H9 (cell line): ENCODE measurements at regions not wholly inside any gene's neighbourhood (a gene's known extent, or its start where the extent isn't known, plus 50 kb on each side); places are given as distances from the start of the nearest gene placed in this dataset.

Source experiments
- DNase-seq: peaks from one replicate; pipeline ENCODE4 v3.0.0-alpha.2; 2017
- H2AFZ ChIP-seq: one replicate; pipeline ENCODE4 v1.6.1; 2013; ENCODE audit warnings: mild to moderate bottlenecking, low read length, control low read depth, moderate library complexity
- H2AK5ac ChIP-seq: 2 replicates; pipeline ENCODE4 v1.6.1; 2013; ENCODE audit warnings: low read length, control low read depth, mixed read lengths; ENCODE audit not compliant: insufficient read length
- H2BK120ac ChIP-seq: one replicate; pipeline ENCODE4 v1.6.1; 2013; ENCODE audit warnings: low read depth, mild to moderate bottlenecking, low read length, control low read depth, inconsistent platforms; ENCODE audit not compliant: poor library complexity, severe bottlenecking
- H2BK12ac ChIP-seq: 2 replicates; pipeline ENCODE4 v1.6.1; 2013; ENCODE audit warnings: low read length, control low read depth, mixed read lengths, low read depth; ENCODE audit not compliant: insufficient read length
- H2BK15ac ChIP-seq: 2 replicates; pipeline ENCODE4 v1.6.1; 2013; ENCODE audit warnings: low read depth, low read length, control low read depth
- H2BK20ac ChIP-seq: one replicate; pipeline ENCODE4 v1.6.1; 2013; ENCODE audit warnings: low read depth, mild to moderate bottlenecking, low read length, control low read depth, inconsistent platforms; ENCODE audit not compliant: poor library complexity, severe bottlenecking
- H2BK5ac ChIP-seq: 2 replicates; pipeline ENCODE4 v1.6.1; 2013; ENCODE audit warnings: low read length, control low read depth, mixed read lengths; ENCODE audit not compliant: insufficient read length
- H3K14ac ChIP-seq: 2 replicates; pipeline ENCODE4 v1.6.1; 2013; ENCODE audit warnings: low read length, control low read depth; ENCODE audit not compliant: insufficient read depth
- H3K18ac ChIP-seq: 2 replicates; pipeline ENCODE4 v1.6.1; 2013; ENCODE audit warnings: low read depth, mild to moderate bottlenecking, mixed read lengths, low read length, control low read depth; ENCODE audit not compliant: insufficient read length
- H3K23ac ChIP-seq: 2 replicates; pipeline ENCODE4 v1.6.1; 2013; ENCODE audit warnings: low read length, control low read depth, mixed read lengths, low read depth; ENCODE audit not compliant: insufficient read length
- H3K23me2 ChIP-seq: 2 replicates; pipeline ENCODE4 v1.6.1; 2013; ENCODE audit warnings: low read depth, mild to moderate bottlenecking, mixed read lengths, low read length, control low read depth; ENCODE audit not compliant: insufficient read length, poor library complexity, severe bottlenecking
- H3K27ac ChIP-seq: 2 replicates; pipeline ENCODE4 v1.5.1; 2013; ENCODE audit warnings: low read length, control low read depth, mixed read lengths, low read depth; ENCODE audit not compliant: insufficient read length
- H3K27me3 ChIP-seq: 2 replicates; pipeline ENCODE4 v1.6.1; 2013; ENCODE audit warnings: low read length, control low read depth, inconsistent platforms; ENCODE audit not compliant: insufficient read depth
- H3K4ac ChIP-seq: 2 replicates; pipeline ENCODE4 v1.6.1; 2013; ENCODE audit warnings: low read depth, mild to moderate bottlenecking, control low read depth, inconsistent platforms, low read length, moderate library complexity
- H3K4me1 ChIP-seq: 2 replicates; pipeline ENCODE4 v1.6.1; 2013; ENCODE audit warnings: low read length, control low read depth, inconsistent platforms; ENCODE audit not compliant: insufficient read depth
- H3K4me2 ChIP-seq: 2 replicates; pipeline ENCODE4 v1.6.1; 2013; ENCODE audit warnings: low read length, control low read depth, mixed read lengths; ENCODE audit not compliant: insufficient read length, insufficient read depth
- H3K56ac ChIP-seq: 2 replicates; pipeline ENCODE4 v1.6.1; 2013; ENCODE audit warnings: low read depth, mild to moderate bottlenecking, mixed read lengths, low read length, control low read depth; ENCODE audit not compliant: insufficient read length
- H3K79me1 ChIP-seq: 2 replicates; pipeline ENCODE4 v1.6.1; 2013; ENCODE audit warnings: low read depth, mild to moderate bottlenecking, moderate library complexity, low read length, control low read depth, inconsistent platforms; ENCODE audit not compliant: insufficient read depth, poor library complexity, severe bottlenecking
- H3K79me2 ChIP-seq: 2 replicates; pipeline ENCODE4 v1.6.1; 2013; ENCODE audit warnings: low read length, control low read depth, inconsistent platforms; ENCODE audit not compliant: insufficient read depth
- H3K9ac ChIP-seq: 2 replicates; pipeline ENCODE4 v1.6.1; 2013; ENCODE audit warnings: low read length, control low read depth, mixed read lengths; ENCODE audit not compliant: insufficient read length; ENCODE audit errors: extremely low read depth
- H3K9me3 ChIP-seq: one replicate; pipeline ENCODE4 v1.6.1; 2013; ENCODE audit warnings: low read depth, low read length, inconsistent platforms; ENCODE audit not compliant: control insufficient read depth
- H3T11ph ChIP-seq: one replicate; pipeline ENCODE4 v1.6.1; 2013; ENCODE audit warnings: mild to moderate bottlenecking, low read length, control low read depth, inconsistent platforms
- H4K20me1 ChIP-seq: one replicate; pipeline ENCODE4 v1.6.1; 2013; ENCODE audit not compliant: control insufficient read depth, insufficient read length, insufficient read depth
- H4K5ac ChIP-seq: 2 replicates; pipeline ENCODE4 v1.6.1; 2013; ENCODE audit warnings: low read depth, mild to moderate bottlenecking, mixed read lengths, low read length, control low read depth; ENCODE audit not compliant: insufficient read length
- H4K8ac ChIP-seq: replicated peaks from 2 replicates; pipeline ENCODE4 v1.6.1; 2013; ENCODE audit warnings: low read length, control low read depth, mixed read lengths, low read depth; ENCODE audit not compliant: insufficient read length
- H4K91ac ChIP-seq: 2 replicates; pipeline ENCODE4 v1.6.1; 2013; ENCODE audit warnings: low read depth, mild to moderate bottlenecking, moderate library complexity, mixed read lengths, low read length, control low read depth; ENCODE audit not compliant: insufficient read length
- H3K27ac Mint-ChIP-seq, 3 experiments: 2 replicates in 2 of 3; 3 replicates in 1 of 3; pipeline ENCODE4 v1.8.0; 2020 to 2021; ENCODE audit warnings: mixed read lengths in 3 of 3, mild to moderate bottlenecking in 1 of 3, moderate library complexity in 1 of 3
- H3K27me3 Mint-ChIP-seq: 2 replicates; pipeline ENCODE4 v1.8.0; 2021; ENCODE audit warnings: low read depth, mild to moderate bottlenecking, moderate library complexity, mixed read lengths
- H3K36me3 Mint-ChIP-seq, 3 experiments: 2 replicates in 2 of 3; 3 replicates in 1 of 3; pipeline ENCODE4 v1.8.0; 2020 to 2021; ENCODE audit warnings: low read depth in 3 of 3, mixed read lengths in 3 of 3; ENCODE audit not compliant: insufficient read depth in 1 of 3
- H3K4me1 Mint-ChIP-seq, 2 experiments: 2 replicates each; pipeline ENCODE4 v1.8.0; 2020; ENCODE audit warnings: mixed read lengths in 2 of 2
- H3K4me3 Mint-ChIP-seq, 2 experiments: 2 replicates in 1 of 2; 3 replicates in 1 of 2; pipeline ENCODE4 v1.8.0; 2020 to 2021; ENCODE audit warnings: mild to moderate bottlenecking in 2 of 2, mixed read lengths in 2 of 2, moderate library complexity in 1 of 2
- H3K9me3 Mint-ChIP-seq, 2 experiments: 2 replicates in 1 of 2; 3 replicates in 1 of 2; pipeline ENCODE4 v1.8.0; 2020; ENCODE audit warnings: mild to moderate bottlenecking in 2 of 2, mixed read lengths in 2 of 2, moderate library complexity in 1 of 2
- WGBS: extraction: QIAGEN DNeasy Blood & Tissue Kit; methylation state at CpG from one replicate; pipeline ENCODE4 v1.1.7; 2013; ENCODE audit warnings: missing lambda C conversion rate, low lambda C conversion rate, mixed read lengths; ENCODE audit not compliant: insufficient read length; ENCODE audit errors: extremely low coverage; 5-methylcytosine and 5-hydroxymethylcytosine counted together
- TF ChIP-seq, protein P1 (sequence below): fragments of 200-600 bp; sonication (generic); conservative IDR thresholded peaks from 3 replicates; pipeline ENCODE4 v1.8.0; 2021; ENCODE audit warnings: antibody characterized with exemption, mild to moderate bottlenecking

- H3K27ac Mint-ChIP-seq, result no peak overlapping the region
- no peak overlapping the region for H2AFZ ChIP-seq
- H3K4me3 Mint-ChIP-seq, result no peak overlapping the region
These were observed 68.3 kb upstream of the RBPJ start for GRCh38 chr4:26252349-26253025.

More at GRCh38 chr4:26252349-26253025, 68.3 kb upstream of the RBPJ start:
- Histone ChIP-seq H3K79me2 (no peaks in the 10 kb centered on the region), H4K8ac (no peak overlapping the region), H4K91ac (no peak overlapping the region), H2BK5ac (no peak overlapping the region), H3K4ac (no peak overlapping the region), H3K14ac (no peak overlapping the region), H3K79me1 (no peaks in the 10 kb centered on the region), H2AK5ac (no peak overlapping the region), H3K18ac (no peak overlapping the region), H3T11ph (no peak overlapping the region), H3K56ac (no peak overlapping the region), H3K23ac (no peak overlapping the region), H4K20me1 (no peaks in the 10 kb centered on the region), H4K5ac (no peak overlapping the region), H3K9ac (no peak overlapping the region), H3K27ac (no peak overlapping the region), H3K27me3 (no peaks in the 10 kb centered on the region), H3K4me2 (no peak overlapping the region), H3K4me1 (no peaks in the 10 kb centered on the region), H3K9me3 (no peaks in the 10 kb centered on the region), H2BK120ac (no peak overlapping the region), H2BK15ac (no peak overlapping the region), H2BK20ac (no peak overlapping the region), H2BK12ac (no peak overlapping the region), H3K23me2 (no peaks in the 10 kb centered on the region)
- no peak for DNase-seq
- Mint-ChIP-seq H3K9me3 (no peaks in the 10 kb centered on the region; a peak in 2 of 5 replicates), H3K4me1 (0 out of 4 replicates have a peak, but pooled peaks cover 0 to 3% of the 10 kb centered on the region in 2 experiments), H3K27me3 (no peaks in the 10 kb centered on the region), H3K36me3 (no peaks in the 10 kb centered on the region)
- no CpG with 5 or more reads among the region's 8 CpGs for WGBS
- TF ChIP-seq, protein P1, sequence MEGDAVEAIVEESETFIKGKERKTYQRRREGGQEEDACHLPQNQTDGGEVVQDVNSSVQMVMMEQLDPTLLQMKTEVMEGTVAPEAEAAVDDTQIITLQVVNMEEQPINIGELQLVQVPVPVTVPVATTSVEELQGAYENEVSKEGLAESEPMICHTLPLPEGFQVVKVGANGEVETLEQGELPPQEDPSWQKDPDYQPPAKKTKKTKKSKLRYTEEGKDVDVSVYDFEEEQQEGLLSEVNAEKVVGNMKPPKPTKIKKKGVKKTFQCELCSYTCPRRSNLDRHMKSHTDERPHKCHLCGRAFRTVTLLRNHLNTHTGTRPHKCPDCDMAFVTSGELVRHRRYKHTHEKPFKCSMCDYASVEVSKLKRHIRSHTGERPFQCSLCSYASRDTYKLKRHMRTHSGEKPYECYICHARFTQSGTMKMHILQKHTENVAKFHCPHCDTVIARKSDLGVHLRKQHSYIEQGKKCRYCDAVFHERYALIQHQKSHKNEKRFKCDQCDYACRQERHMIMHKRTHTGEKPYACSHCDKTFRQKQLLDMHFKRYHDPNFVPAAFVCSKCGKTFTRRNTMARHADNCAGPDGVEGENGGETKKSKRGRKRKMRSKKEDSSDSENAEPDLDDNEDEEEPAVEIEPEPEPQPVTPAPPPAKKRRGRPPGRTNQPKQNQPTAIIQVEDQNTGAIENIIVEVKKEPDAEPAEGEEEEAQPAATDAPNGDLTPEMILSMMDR, result no peak
